PFSK-1 (cell line): ENCODE measurements at regions not wholly inside any gene's neighbourhood (a gene's known extent, or its start where the extent isn't known, plus 50 kb on each side); places are given as distances from the start of the nearest gene placed in this dataset.

ENCODE experiments used
- POLR2AphosphoS5 ChIP-seq: IDR thresholded peaks from 2 replicates; pipeline ENCODE4 v1.6.1; 2012; ENCODE audit warnings: low read depth, mild to moderate bottlenecking, control low read depth, low read length, moderate library complexity
- SIN3A ChIP-seq: IDR thresholded peaks from 2 replicates; pipeline ENCODE4 v1.6.1; 2012; ENCODE audit warnings: mild to moderate bottlenecking, low read length, moderate library complexity, borderline replicate concordance; ENCODE audit not compliant: insufficient read depth

- TF ChIP-seq SIN3A = no peak
- TF ChIP-seq POLR2AphosphoS5 = no peak
Measured at GRCh38 chr4:33841120-33841519, 2403.2 kb downstream of the ARAP2 start.
